ENCODE measurements at regions not wholly inside any gene's neighbourhood (a gene's known extent, or its start where the extent isn't known, plus 50 kb on each side); places are given as distances from the start of the nearest gene placed in this dataset.
"Not testable (repeated sequence)": the region's sequence is repeated elsewhere in the genome, so short reads cannot be mapped to it uniquely, and the experiment has no call there.

DNA sequence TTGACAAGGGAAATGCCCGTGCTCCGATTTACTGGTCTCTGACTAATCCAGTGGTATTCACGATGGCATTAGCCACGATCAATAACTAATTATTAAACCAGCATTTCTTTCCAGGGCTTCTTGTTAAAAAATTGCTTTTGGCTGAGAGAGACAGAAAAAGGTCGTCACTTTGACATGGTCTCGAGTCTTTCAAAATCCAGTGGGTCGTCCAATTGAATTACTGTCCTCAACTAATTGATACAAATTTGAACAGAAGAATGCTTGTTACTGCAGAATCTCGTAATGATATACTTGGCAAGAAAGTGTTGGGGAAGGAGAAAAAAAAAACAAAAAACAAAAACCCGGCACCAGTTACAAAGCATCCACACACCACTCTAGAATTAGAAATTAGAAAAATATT is 318.4 kb downstream of the NR2F2 start:
- DNase-seq (ENCODE audit: low read depth in 1 of 2, low spot score in 1 of 2): no peak

DNA sequence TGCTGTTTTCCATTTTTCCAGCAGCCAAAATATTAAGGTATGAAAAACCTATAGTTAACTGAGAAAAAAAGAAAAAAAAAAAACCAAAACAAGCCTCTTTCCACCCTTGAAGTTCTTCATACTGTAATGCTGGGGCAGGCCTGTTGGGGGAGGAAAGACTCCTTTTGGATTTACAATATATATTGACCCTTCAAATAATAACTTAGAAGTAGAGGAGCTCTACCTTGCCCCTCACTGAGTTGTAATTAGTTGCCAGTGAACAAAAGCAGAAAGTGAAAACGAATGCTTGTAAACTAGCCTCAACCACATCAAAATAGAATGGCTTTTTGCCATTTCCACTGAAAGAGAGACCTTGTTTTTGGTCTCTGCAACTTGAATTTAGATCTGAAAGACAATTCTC is 326.6 kb downstream of the NR2F2 start:
- no peak for DNase-seq (ENCODE audit: low read depth in 1 of 2, low spot score in 1 of 2)

DNA sequence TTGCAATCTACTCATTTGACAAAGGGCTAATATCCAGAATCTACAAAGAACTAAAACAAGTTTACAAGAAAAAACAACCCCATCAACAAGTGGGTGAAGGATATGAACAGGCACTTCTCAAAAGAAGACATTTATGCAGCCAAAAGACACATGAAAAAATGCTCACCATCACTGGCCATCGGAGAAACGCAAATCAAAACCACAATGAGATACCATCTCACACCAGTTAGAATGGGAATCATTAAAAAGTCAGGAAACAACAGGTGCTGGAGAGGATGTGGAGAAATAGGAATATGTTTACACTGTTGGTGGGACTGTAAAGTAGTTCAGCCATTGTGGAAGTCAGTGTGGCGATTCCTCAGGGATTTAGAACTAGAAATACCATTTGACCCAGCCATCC is 336.5 kb downstream of the NR2F2 start:
- not testable (repeated sequence) for DNase-seq (ENCODE audit: low read depth in 1 of 2, low spot score in 1 of 2)

GRCh38 chr15:96670389-96670788 is 339.9 kb downstream of the NR2F2 start:
- no peak for DNase-seq (ENCODE audit: low read depth in 1 of 2, low spot score in 1 of 2)

DNA sequence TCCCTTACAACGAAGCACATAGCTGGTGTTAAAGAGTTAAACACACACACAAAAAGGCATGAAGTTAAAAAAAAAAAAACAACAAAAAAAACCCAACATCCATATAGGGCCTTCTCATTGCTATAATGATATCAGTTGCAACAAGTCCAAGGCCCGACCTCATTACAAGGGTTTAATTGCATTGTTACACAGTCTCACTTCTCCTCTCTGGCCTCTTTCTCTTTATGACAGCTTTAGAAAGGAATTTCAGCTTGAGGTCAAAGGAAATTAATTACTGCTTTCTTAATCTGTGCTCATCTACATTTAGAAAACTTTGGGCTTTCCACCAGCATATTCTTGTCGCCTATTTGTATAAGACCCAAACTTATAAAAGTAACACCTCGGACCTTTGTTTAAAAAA is 342.1 kb downstream of the NR2F2 start:
- DNase-seq (ENCODE audit: low read depth in 1 of 2, low spot score in 1 of 2): no peak

- no peak for DNase-seq (ENCODE audit: low read depth in 1 of 2, low spot score in 1 of 2)
These were observed 347.9 kb downstream of the NR2F2 start for GRCh38 chr15:96678386-96678785.

GRCh38 chr15:96687388-96688107 is 357.0 kb downstream of the NR2F2 start:
- DNase-seq (ENCODE audit: low read depth in 1 of 2, low spot score in 1 of 2): no peak

GRCh38 chr15:96690733-96691132 is 360.2 kb downstream of the NR2F2 start:
- DNase-seq (ENCODE audit: low read depth in 1 of 2, low spot score in 1 of 2): no peak

DNA sequence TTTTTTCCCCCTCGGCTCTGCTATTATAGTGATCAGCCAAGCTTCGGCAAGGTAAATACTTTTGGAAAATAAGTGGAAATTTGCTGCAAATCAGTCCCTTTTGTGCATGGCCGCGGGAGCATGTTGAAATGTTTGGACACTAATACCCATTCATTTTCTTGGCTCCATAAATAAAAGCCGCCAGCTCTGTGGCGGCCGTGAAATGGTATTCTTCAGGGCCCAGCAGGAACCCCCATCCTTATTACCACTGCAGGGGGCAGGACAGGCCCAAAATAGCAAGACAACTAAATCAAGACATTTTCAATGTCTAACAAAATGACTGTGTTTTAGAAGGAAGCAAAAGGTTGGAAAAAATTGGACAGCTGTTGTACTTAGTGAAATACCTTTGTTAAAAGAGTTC is 362.3 kb downstream of the NR2F2 start:
- no peak for DNase-seq (ENCODE audit: low read depth in 1 of 2, low spot score in 1 of 2)

DNA sequence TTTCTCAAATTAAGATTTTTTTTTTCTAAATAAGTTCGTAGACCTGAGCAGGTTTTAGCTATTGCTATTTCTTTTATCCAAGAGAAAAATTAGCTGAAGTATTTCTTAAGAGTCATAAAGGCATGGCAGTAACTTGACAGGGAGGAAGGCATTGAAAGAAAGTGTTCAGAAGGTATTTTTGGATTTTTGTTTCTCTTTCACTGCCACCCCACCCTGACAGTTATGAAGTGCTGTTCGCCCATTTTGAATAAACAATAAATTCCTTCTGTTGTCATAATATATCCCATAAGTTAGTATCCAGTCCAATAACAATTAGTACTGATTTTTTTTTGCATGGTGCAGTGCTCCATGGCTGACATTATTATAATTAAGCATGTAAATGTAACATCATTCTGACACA is 363.0 kb downstream of the NR2F2 start:
- no peak for DNase-seq (ENCODE audit: low read depth in 1 of 2, low spot score in 1 of 2)

DNA sequence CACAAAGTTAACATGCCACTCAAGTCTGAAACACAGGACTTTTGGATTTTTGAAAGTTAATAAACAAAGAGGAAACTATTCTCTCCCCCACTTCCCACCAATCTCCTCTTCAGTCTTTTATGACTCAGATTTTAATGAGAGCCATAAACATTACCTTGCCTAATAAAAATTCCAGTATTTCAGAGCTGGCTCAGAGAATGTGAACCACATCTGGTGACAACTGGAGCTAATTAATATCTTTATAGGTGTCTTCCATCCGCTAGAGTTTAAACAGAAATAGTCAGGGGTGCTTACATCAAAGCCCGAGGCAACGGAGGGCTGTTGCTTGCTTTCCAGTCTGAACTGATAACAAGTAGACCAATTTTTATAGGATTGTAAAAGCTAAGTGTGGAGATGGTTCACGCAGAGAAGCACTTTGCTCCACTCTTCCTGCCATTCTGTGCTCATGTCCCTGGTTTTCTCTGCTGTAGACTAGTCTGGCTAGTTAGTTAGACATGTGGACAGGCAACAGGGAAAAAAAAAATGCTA is 363.6 kb downstream of the NR2F2 start:
- no peak for DNase-seq (ENCODE audit: low read depth in 1 of 2, low spot score in 1 of 2)

GRCh38 chr15:96695426-96695825 is 364.9 kb downstream of the NR2F2 start:
- DNase-seq (ENCODE audit: low read depth in 1 of 2, low spot score in 1 of 2): no peak

DNA sequence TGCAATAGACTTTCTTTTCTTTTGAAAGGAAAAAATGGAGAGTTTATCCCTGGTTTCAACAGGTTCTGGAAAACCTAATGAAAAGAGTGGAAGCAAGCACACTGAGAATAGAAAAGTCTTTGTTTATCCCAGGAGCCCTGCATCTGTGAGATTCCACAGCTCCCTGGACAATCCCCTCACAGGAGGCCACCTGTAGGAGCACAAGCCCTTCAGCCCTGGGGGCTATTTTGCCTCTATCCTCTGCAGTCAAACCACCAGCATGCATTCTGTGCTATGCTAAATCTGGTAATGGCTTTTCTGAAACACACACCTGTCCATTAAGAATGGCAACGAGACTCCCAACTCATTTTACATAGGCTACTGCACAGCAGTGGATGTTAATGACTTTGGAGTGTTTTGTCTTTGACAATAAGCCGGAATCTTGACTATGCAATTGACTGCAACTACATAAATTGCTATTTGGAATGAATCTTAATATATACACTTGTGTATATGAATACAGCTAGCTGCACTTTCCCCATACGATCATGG is 369.4 kb downstream of the NR2F2 start:
- no peak for DNase-seq (ENCODE audit: low read depth in 1 of 2, low spot score in 1 of 2)

- no peak for DNase-seq (ENCODE audit: low read depth in 1 of 2, low spot score in 1 of 2)
These were observed 370.1 kb downstream of the NR2F2 start for GRCh38 chr15:96700555-96700954.

DNA sequence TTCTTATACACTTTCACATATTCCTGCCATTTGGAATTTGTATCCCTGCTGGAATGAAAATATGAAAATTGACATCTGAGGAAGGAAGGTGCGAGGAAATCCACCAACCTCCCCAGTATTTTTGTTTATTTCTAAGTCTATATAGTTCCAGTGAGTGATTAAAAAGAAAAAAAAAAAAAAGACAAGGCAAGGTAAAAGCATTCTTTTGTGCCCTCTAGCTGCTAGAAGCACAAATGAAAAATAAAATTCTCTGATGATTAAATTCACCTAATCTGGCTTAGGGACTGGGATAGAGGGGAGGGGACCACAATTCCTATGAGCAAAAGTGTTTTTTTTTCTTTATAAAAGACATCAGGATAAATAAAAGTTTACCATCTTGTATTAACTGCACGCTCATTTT is 370.9 kb downstream of the NR2F2 start:
- no peak for DNase-seq (ENCODE audit: low read depth in 1 of 2, low spot score in 1 of 2)

DNA sequence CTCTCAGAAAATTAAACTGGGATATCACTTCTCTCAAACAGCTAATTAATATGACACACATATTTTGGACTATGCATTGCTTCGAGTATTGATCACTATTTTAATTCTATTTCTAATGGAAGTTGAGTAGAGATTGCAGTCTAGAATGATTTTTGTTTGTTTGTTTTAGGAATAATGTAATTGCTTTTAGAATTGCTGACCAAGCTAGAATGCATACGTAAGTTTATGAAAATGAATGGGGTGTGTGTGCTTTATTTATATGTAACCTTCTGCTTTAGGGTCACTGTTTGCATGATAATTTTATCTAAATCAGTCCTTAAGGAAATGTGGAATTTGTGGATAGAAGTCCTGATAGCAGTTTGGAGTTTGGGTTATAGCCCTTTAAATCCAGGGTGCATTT is 371.4 kb downstream of the NR2F2 start:
- no peak for DNase-seq (ENCODE audit: low read depth in 1 of 2, low spot score in 1 of 2)

GRCh38 chr15:96702589-96702988 is 372.1 kb downstream of the NR2F2 start:
- DNase-seq (ENCODE audit: low read depth in 1 of 2, low spot score in 1 of 2): no peak

DNA sequence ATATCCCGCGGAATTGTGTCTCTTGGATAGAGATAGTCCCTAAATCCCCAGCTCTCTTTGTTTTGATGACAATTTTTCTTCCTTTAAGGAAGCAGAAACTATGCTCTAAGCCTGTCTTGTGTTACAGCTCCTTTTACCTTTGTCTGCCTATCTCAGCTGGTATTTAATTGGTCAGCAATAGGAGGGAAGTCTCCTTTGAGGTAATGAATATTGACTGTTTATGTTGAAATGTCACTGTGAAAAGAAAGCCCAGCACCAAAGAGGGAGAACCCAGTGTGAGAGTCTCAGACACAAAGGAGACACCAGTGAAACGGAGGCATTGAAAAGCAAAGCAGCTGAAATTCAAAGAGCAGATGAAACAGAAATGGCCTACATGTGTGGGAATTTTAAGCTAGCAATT is 372.6 kb downstream of the NR2F2 start:
- DNase-seq (ENCODE audit: low read depth in 1 of 2, low spot score in 1 of 2): no peak

- DNase-seq (ENCODE audit: low read depth in 1 of 2, low spot score in 1 of 2): no peak
These were observed 373.5 kb downstream of the NR2F2 start for GRCh38 chr15:96703794-96704550.

DNA sequence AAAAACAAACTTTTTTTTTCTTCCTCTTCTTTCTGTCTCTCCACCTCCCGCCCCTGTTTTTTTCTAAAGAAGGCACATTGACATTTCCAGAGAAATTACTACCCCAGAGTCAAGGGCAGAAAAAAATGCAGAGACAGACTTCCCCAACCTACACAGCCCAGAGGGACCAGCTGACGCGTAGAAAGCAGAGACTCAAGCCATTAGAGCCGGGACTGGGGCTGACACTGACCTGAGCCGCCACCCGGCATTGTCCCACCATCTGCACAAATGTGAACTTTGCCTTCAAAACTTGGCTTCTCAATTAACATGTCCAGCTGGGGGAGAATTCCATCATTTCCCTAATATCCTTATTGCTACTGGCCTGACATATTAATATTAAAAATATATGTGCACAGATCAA is 385.6 kb downstream of the NR2F2 start:
- DNase-seq (ENCODE audit: low read depth in 1 of 2, low spot score in 1 of 2): no peak

GRCh38 chr15:96716478-96716877 is 386.0 kb downstream of the NR2F2 start:
- no peak for DNase-seq (ENCODE audit: low read depth in 1 of 2, low spot score in 1 of 2)

- no peak for DNase-seq (ENCODE audit: low read depth in 1 of 2, low spot score in 1 of 2)
These were observed 389.8 kb downstream of the NR2F2 start for GRCh38 chr15:96720251-96720650.

Data from activated T-helper 1 cell treated with anti-CD3 and anti-CD28 coated beads, Interleukin-2, amount 50 U/mL, for 16 hours (primary cell).